Hindlimb muscle (tissue), 1 donor: ENCODE measurements at regions not wholly inside any gene's neighbourhood (a gene's known extent, or its start where the extent isn't known, plus 50 kb on each side); places are given as distances from the start of the nearest gene placed in this dataset.
"Not testable (repeated sequence)": the region's sequence is repeated elsewhere in the genome, so short reads cannot be mapped to it uniquely, and the experiment has no call there.

ENCODE experiments used
- DNase-seq: peaks from one replicate; pipeline ENCODE4 v3.0.0-alpha.2; 2013

DNA sequence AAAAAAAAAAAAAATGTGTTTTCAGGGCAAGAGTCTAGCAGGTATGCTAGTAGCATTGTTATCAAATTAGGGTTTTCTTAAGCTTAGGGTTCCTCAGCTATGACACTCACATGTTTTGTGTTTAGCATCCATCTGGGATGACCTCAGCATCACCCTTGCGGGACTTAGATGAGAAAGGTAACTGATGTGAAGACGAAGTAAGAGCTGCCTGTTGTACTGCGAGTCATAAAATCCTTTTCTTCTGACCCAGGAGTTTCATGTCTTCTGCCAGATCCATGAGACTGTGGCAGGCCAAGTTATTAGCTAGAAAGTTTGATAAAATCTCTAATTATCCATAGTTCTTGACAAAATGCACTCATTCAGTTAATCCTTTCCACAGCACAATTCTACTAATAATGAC is 1251.1 kb downstream of the AMY1C start:
- no peak for DNase-seq

DNA sequence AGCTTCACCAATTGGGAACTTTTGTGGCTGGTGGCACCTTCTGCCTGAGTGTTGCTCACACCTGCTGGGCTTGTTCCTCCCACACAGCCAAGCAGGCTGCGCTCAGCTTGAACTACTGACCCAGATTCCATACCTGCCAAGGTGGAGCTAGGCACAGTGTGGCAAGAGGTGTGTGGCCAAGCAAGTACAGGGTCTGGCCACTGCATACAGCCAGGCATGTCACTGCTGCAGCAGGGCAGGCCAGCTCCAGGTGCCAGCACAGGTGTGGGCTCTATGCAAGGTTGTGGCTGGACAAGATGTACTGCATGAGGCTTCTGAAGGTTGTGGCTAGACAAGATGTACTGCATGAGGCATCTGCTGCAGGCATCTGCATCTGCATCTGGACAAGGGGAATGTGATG is 1254.8 kb downstream of the AMY1C start:
- DNase-seq, result no peak

DNA sequence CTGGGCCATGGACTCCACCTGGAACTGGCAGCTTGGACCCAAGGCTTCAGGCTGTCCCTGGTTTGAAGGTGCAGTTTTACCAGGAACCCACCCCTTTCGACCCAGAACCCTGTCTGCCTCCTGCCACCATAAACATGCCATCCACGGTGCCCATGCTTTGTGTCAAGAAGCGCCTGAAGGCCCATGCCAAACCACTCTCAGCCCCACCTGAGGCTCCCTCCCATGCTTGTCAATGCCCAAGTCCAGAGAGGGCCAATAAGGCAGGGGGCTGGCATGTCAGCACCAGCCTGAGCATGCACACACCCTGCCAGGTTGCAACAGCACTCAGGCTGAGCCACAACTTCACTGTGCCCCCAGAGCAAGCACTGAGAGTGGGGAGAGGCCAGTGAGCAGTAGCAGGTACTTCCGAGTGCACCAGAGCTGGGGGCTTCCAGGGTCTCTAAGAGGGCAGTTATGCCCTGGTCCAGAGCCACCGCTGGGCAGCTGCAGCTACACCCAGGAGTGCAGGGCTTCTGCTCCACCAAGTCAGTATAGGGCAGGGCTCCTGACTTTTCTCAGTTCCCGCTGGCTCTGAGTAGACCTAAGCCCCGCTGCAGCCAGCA is 1256.0 kb downstream of the AMY1C start:
- DNase-seq, result no peak

DNA sequence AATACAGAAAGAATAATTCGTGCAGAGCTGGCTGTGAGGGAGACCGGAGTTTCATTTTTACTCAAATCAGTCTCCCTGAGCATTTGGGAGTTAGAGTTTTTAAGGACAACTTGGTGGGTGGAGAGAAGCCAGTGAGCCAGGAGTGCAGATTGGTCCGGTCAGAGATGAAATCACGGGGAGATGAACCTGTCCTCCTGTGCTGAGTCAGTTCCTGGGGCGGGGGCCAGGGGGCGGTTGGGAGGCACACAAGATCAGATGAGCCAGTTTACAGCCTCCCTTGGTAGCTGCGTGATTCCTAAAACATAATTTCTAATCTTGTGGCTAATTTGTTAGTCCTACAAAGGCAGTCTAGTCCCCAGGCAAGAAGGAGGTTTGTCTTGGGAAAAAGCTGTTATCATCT is 1267.9 kb downstream of the AMY1C start:
- no peak for DNase-seq

GRCh38 chr1:105023719-105024118 is 1274.0 kb downstream of the AMY1C start:
- no peak for DNase-seq

- no peak for DNase-seq
Observed at GRCh38 chr1:105027838-105028471, 1278.3 kb downstream of the AMY1C start.

DNA sequence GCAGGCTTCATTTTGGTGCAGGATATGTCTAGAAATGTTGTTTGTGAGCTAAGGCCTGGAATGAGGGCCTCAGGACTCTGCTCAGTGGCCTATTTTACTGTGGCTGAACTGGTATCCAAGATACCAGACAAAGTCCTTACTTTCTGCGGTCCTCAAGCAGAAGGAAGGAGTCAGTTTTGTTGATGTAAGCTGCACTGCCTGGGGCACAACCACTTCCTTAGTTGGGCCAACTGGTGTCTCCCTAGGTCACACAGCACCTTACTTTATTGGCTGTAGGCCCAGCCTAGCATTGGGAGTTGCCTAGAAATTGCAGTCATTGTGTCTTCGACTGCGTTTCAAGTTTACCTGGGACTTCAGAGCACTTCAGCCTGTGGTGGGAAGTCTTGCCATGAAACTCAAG is 1322.7 kb downstream of the AMY1C start:
- no peak for DNase-seq

GRCh38 chr1:105072850-105073249 is 1323.2 kb downstream of the AMY1C start:
- no peak for DNase-seq

DNA sequence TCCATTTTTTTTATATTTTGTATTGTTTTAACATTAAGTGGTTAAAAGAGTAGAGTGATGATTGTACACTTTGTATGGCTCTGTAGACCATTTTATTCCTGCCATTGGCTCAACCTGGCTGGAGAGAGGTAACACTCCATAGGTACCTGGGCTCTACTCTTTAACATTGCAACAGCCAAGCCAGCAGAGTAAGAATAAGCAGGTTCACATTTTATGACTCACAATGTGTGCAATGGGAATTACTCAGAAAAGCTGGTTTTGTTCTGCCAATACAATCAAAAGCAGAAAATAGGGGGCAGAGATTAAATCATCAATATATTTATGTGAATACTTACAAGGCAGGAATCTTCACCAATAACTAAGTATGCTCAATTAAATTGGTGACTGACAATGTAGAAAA is 1324.0 kb downstream of the AMY1C start:
- no peak for DNase-seq

- peak; percentile 5 for DNase-seq
Observed at GRCh38 chr1:105083611-105084010, 1333.9 kb downstream of the AMY1C start.

DNA sequence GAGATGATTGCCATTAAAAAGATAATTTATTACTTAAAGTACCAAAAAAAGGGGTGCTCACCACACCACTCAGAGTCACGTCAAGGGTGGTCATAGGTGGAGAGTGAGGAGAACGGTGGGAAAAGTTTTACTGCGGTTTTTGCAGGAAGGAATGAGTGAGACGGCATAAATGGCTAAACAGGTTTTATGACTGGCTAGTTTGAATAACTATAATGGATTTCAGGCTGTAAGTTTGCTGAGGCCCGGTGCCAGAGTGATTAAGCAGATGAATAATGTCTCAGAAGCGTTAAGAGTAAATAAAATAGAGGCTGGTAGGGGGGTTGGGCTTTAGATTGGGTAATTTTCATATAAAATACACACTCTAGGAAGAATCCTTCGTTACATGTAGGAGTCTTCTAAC is 1337.8 kb downstream of the AMY1C start:
- DNase-seq, result no peak

DNA sequence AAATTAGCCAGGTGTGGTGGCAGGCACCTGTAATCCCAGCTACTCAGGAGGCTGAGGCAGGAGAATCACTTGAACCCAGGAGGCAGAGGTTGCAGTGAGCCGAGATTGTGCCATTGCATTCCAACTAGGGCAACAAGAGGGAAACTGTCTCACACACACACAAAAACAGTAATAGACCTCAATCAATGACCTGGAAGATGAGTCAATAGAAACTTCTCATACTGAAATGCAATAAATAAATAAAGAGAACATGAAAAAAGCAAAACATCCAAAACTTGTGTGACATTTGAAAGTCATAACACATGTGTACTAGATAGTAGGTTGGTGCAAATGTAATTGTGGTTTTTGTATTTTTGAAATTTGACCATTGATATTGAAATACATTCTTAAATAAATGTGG is 1338.5 kb downstream of the AMY1C start:
- DNase-seq, result no peak

DNA sequence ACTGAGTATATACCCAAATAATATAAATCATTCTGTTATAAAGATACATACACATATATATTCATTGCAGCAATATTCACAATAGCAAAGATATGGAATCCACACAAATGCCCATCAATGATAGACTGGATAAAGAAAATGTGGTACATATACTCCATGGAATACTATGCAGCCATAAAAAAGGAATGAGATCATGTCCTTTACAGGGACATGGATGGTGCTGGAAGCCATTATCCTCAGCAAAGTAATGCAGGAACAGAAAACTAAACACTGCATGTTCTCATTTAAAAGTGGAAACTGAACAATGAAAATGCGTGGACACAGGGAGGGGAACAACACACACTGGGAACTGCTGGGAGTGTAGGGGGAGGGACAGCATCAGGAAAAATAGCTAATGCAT is 1344.2 kb downstream of the AMY1C start:
- DNase-seq, result not testable (repeated sequence)

GRCh38 chr1:105100102-105100501 is 1350.4 kb downstream of the AMY1C start:
- no peak for DNase-seq

GRCh38 chr1:105101261-105101660 is 1351.6 kb downstream of the AMY1C start:
- DNase-seq, result no peak

- no peak for DNase-seq
Observed at GRCh38 chr1:105102371-105102770, 1352.7 kb downstream of the AMY1C start.

DNA sequence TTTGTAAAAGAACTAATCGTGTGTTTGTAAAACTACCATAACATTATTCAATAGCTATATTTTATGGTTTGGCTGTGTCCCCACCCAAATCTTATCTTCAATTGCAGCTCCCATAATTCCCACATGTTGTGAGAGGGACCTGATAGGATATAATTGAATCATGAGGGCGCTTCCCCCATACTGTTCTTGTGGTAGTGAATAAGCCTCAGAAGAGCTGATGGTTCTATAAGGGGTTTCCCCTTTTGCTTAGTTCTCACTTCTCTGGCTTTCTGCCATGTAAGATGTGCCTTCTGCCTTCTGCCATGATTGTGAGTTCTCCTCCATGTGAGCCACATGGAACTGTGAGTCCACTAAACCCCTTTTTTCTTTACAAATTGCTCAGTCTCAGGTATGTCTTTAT is 1372.3 kb downstream of the AMY1C start:
- no peak for DNase-seq

DNA sequence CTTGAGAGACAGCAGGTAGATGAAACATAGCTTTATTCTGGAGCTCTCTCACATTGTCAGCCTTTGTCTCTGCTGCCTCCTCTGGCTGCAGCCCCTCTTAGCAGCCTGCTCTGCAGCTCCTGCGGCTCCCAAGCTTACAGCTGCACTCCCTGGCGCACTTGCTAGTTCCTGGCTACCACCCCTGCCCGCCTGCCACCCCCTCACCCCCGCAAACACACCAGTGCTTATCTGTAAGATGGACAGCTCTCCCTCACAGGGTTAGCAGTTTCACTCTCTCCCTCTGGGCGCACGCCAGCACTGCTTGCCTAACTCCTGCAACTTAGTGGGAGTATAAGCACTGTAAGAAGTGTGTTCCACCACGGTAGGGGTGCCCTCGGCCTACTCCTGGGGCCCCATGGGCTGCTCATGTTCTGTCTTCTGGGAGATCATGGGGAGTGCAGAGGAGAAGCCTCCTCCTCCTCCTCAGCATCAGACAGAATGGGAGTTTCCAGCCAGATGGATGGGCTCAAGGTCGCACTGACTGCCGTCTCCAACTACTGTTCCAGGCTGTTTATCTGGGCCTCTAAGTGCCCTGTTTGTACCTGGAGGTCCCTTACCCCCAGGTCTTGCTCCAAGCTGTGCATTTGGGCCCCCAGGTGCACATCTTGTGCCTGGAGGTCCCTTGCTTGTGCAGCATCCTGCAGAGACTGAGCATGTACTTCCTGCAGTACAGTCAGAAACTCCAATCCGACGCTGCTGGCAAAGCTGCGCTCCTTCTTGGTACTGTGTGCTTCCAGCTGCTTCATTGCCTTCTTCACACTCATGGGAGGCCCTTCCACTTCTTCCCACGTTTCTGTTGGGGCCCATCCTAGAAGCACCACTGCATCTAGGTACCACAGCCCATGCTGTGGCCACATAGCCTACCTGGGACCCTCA is 1388.1 kb downstream of the AMY1C start:
- DNase-seq, result peak; percentile 14

- no peak for DNase-seq
Observed at GRCh38 chr1:105138458-105138893, 1388.8 kb downstream of the AMY1C start.

DNA sequence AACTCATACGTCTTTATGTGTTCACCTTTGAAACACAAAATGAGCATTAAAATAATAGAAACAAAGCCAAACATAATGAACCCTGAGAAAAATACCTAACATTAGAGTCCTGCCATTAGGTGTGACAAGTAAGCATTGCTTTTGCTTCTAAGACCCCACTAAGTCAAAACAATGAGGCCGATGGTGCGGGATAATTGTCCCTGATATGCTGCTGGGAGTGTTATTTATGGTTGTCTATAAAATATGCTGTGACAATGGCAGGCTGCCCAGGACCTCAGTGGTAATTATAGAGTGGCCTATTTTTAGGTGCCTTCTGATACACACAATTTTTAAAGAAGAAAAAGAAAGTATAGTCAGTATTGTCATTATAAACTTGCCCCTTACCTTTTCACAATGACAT is 1423.1 kb downstream of the AMY1C start:
- no peak for DNase-seq

DNA sequence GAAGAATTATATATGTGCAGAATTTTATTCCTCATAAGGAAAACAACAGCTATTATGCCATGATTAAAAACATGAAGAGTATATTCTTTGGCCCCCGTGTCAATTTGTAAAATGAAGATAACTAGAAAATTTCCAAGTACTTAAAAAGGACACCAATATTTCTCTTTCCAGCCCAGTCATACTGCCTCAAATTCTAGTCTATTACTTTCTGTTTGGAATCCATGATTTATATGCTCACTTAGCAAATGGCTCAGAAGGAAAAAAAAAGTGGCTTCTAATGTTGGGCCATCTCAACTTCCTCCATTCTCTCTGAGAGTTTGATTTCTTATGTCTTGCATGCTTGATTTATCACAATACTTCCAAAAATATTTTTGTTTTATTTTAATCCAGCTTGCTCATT is 1431.1 kb downstream of the AMY1C start:
- DNase-seq, result no peak

DNA sequence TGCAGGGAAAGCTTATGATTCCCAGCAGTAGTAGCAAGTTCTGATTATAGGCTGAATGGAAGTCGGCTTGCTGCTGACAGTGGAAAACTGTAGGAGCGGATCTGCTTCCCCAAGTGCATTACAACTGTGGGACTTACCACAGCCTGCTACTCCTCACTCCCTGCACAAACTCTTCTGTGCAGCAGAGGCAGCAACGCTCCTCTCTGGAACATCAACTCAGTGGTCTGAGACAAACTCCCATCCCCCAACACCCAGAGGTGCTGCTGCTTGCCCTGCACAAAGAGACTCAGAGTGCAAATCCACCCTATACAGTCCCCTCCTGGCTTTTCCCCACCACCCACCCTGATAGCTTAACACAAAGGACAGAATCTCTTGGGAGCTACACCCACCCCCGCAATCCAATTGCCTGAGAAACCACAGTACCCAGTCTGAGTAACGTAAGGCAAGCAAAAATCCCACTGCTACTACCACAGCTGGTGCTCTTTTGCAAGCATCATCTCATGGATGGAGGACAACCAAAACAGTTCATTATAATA is 1455.2 kb downstream of the AMY1C start:
- no peak for DNase-seq

- no peak for DNase-seq
Observed at GRCh38 chr1:105208581-105208980, 1458.9 kb downstream of the AMY1C start.
